BJ (cell line): ENCODE measurements at regions not wholly inside any gene's neighbourhood (a gene's known extent, or its start where the extent isn't known, plus 50 kb on each side); places are given as distances from the start of the nearest gene placed in this dataset.

Source experiments
- CTCF ChIA-PET: fragments of 350-600 bp; formaldehyde crosslinking; extraction: SDS; loops from one replicate; lab custom pipeline; 2021; ENCODE audit warnings: antibody characterized with exemption, inconsistent platforms; lab: Yijun Ruan, JAX
- POLR2A ChIA-PET: fragments of 300-600 bp; sonication (Branson Sonifier 250); formaldehyde crosslinking; extraction: SDS; loops from one replicate; lab custom pipeline; 2021; ENCODE audit warnings: antibody characterized with exemption; lab: Charles Lee
- DNase-seq: peaks from one replicate; pipeline ENCODE4 v3.0.0-alpha.2; 2011; ENCODE audit warnings: low read depth
- H3K27me3 ChIP-seq: 2 replicates; pipeline ENCODE4 v1.6.0; 2011; ENCODE audit warnings: low read length; ENCODE audit not compliant: control insufficient read depth, insufficient read depth
- H3K36me3 ChIP-seq: 2 replicates; pipeline ENCODE4 v1.5.1; 2011; ENCODE audit warnings: low read length; ENCODE audit not compliant: control insufficient read depth, insufficient read depth
- H3K4me3 ChIP-seq: 2 replicates; pipeline ENCODE4 v1.5.1; 2011; ENCODE audit warnings: low read depth, mild to moderate bottlenecking, control low read depth, low read length
- TF ChIP-seq, protein P1 (sequence below): IDR thresholded peaks from 2 replicates; pipeline ENCODE4 v1.5.1; 2011; ENCODE audit warnings: low read depth, mild to moderate bottlenecking, control low read depth, inconsistent platforms, low read length, moderate library complexity; ENCODE audit not compliant: insufficient read depth

DNA sequence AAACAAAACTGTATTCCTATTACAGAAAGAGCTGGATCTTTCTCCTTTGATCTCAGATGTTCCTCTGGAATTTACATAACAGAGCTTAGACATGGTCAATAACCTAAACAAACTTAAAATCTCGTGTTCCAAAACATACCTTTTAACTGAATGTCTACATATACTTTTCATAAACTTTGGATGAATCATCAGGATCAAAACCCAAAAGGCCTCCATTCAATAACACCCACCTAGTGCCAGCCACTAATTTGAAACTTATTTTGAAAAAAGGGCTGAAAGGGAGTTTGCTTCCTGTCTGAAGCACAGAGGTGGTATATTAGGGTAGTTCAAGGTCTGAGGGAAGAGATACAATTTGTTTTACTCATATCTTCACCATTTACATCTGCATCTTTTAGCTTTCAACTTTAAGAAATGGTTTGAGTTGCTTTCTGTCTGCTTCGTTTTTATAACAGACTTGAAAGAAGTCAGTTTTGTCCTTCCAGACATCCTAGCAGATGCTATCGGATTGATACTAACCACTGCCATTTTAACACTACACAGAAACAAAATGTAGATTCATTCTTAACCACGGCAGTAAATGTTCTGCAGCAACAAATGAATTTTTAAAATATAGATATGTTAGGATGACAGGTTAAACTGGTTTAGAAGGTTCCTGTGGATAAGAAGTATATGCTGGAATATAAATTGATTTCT lies 242.8 kb upstream of the DKK2 start:
- CTCF ChIA-PET, result no interaction called here
- TF ChIP-seq, protein P1, sequence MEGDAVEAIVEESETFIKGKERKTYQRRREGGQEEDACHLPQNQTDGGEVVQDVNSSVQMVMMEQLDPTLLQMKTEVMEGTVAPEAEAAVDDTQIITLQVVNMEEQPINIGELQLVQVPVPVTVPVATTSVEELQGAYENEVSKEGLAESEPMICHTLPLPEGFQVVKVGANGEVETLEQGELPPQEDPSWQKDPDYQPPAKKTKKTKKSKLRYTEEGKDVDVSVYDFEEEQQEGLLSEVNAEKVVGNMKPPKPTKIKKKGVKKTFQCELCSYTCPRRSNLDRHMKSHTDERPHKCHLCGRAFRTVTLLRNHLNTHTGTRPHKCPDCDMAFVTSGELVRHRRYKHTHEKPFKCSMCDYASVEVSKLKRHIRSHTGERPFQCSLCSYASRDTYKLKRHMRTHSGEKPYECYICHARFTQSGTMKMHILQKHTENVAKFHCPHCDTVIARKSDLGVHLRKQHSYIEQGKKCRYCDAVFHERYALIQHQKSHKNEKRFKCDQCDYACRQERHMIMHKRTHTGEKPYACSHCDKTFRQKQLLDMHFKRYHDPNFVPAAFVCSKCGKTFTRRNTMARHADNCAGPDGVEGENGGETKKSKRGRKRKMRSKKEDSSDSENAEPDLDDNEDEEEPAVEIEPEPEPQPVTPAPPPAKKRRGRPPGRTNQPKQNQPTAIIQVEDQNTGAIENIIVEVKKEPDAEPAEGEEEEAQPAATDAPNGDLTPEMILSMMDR, result no peak
- POLR2A ChIA-PET, result interaction anchor here (0.6 kb wide), 1 partner anchor 549 kb away, joined by 3 read pairs; no protein-coding TSS in a partner anchor
- no peak for DNase-seq
- H3K36me3 ChIP-seq, result no peaks in the 10 kb centered on the region
- H3K27me3 ChIP-seq, result no peaks in the 10 kb centered on the region
- H3K4me3 ChIP-seq, result no peak overlapping the region

DNA sequence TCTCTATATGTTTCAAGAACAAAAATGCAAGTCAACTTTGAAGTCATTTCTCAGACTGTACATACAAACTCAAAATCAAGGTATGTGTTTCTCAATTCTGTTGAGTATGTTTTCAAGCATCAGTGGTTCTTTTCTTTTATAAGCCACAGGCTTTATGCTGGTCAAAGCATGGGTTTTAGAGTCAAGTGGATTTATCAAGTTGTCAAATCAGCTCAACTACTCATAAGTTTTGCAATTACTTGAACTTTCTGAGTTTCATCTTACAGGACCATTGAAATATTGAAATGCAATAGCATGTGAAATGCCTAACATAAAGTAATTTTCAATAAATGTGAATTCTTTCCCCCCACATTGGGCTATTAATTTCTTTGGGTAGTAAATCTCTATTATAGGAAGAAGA lies 239.9 kb upstream of the DKK2 start:
- H3K4me3 ChIP-seq, result no peak overlapping the region
- ChIA-PET CTCF (no interaction called here), POLR2A (no interaction called here)
- no peaks in the 10 kb centered on the region for H3K36me3 ChIP-seq
- TF ChIP-seq, protein P1, result no peak
- DNase-seq, result no peak
- no peaks in the 10 kb centered on the region for H3K27me3 ChIP-seq

DNA sequence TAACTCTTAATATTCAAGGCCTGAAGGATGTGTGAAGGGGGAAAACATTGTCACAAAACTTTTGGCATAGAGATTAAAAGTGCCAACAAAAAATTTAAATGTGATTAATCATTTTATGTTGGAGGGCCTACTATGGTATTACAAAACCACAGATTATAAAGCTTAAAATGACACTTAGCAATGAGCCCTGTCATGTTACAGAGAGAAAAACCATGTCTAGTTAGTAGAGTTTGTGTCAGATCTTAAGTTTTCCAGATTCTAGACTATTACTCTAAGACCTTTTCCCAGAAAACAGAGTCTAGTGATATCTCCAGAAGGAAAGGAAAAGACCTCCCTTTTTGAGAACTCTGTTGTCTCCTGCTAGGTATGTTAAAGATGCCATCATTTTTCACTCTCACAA lies 239.1 kb upstream of the DKK2 start:
- POLR2A ChIA-PET, result no interaction called here
- CTCF ChIA-PET, result interaction anchor here (1.0 kb wide), 1 partner anchor 93 kb away, joined by 3 read pairs; no protein-coding TSS in a partner anchor
- no peak overlapping the region for H3K4me3 ChIP-seq
- no peaks in the 10 kb centered on the region for H3K27me3 ChIP-seq
- no peaks in the 10 kb centered on the region for H3K36me3 ChIP-seq
- TF ChIP-seq, protein P1, result no peak
- DNase-seq, result no peak

DNA sequence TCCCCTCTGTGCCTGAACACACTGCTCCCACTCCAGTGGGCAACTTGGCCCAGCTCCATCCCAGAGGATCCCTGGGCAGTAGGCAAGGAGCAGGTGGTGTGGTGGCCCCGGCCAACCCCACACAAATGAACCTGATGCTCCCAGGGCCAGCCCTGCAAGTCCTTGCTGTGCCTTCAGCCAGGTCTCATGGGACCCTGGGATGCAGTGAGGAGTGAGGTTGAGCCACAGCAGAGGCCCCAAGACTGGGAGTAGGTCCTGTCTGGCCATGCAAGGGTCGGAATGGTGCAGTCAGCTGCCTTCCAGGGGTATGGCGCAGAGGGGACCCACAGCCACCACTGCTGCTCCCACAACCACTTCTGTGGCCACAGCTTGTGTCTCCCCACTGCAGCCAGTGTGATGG lies 234.5 kb upstream of the DKK2 start:
- H3K27me3 ChIP-seq, result no peaks in the 10 kb centered on the region
- TF ChIP-seq, protein P1, result no peak
- POLR2A ChIA-PET, result no interaction called here

DNA sequence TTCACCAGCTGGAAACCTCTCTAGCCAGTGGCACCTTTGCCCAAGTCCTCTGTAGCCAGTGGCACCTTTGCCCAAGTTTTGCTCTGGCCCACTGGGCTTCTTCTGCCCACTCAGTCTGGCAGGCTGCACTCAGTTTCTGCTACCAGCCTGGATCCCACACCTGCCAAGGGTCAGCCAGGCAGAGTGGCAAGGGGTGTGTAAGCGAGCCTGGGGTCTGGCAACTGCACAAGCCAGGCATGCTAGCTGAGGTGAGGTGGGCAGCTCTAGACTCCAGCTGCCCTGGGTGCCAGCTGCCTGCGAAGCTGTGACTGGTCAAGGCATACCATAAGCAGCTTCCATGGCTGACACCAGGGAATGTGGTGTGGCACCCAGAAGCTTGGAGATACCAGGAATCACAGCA lies 233.1 kb upstream of the DKK2 start:
- TF ChIP-seq, protein P1, result no peak
- Histone ChIP-seq H3K36me3 (no peaks in the 10 kb centered on the region), H3K4me3 (no peak overlapping the region), H3K27me3 (no peaks in the 10 kb centered on the region)
- ChIA-PET POLR2A (no interaction called here), CTCF (no interaction called here)
- no peak for DNase-seq

More for the DNA sequence above, 234.5 kb upstream of the DKK2 start:
- H3K4me3 ChIP-seq, result no peak overlapping the region
- no peaks in the 10 kb centered on the region for H3K36me3 ChIP-seq
- CTCF ChIA-PET, result no interaction called here
- DNase-seq, result no peak
